Ascending aorta (tissue), 2 donors: ENCODE measurements at regions not wholly inside any gene's neighbourhood (a gene's known extent, or its start where the extent isn't known, plus 50 kb on each side); places are given as distances from the start of the nearest gene placed in this dataset.

Experiments used
- DNase-seq, 2 donors: peaks; one replicate each; pipeline ENCODE4 v3.0.0-alpha.2; 2019; ENCODE audit warnings: low spot score in 2 of 2
- H3K27ac ChIP-seq, 2 donors: fragments of 200-600 bp; sonication (generic); one replicate each; pipeline ENCODE4 v1.5.1; 2016 to 2017; ENCODE audit warnings: mild to moderate bottlenecking in 1 of 2
- H3K27me3 ChIP-seq: fragments of 200-600 bp; sonication (generic); one replicate; pipeline ENCODE4 v1.5.1; 2017
- H3K36me3 ChIP-seq, 2 donors: fragments of 200-600 bp; sonication (generic); one replicate each; pipeline ENCODE4 v1.5.1; 2016
- H3K4me1 ChIP-seq, 2 donors: fragments of 200-600 bp; sonication (generic); one replicate each; pipeline ENCODE4 v1.5.1; 2016 to 2017; ENCODE audit warnings: mild to moderate bottlenecking in 1 of 2
- H3K4me3 ChIP-seq, 2 donors: fragments of 200-600 bp; sonication (generic); one replicate each; pipeline ENCODE4 v1.5.1; 2016 to 2017; ENCODE audit warnings: mild to moderate bottlenecking in 1 of 2
- H3K9me3 ChIP-seq, 2 donors: fragments of 200-600 bp; sonication (generic); one replicate each; pipeline ENCODE4 v1.5.1; 2016
- intact Hi-C: fragments of 100-400 bp; cut with DNase I; formaldehyde crosslinking; loops from one replicate; pipeline ENCODE4 v1.15.1; 2023
- TF ChIP-seq, protein P1 (sequence below), 3 experiments: fragments of 200-600 bp in 2 of 3; fragments of 450-650 bp in 1 of 3; sonication (generic) in 2 of 3; IDR thresholded peaks; one replicate each; pipeline ENCODE4 v1.5.1; 2016 to 2019; ENCODE audit warnings: antibody characterized with exemption in 3 of 3, mild to moderate bottlenecking in 1 of 3, moderate library complexity in 1 of 3

- Histone ChIP-seq H3K9me3 (no peaks in the 10 kb centered on the region), H3K27me3 (no peaks in the 10 kb centered on the region), H3K36me3 (no peaks in the 10 kb centered on the region), H3K4me1 (no peaks in the 10 kb centered on the region), H3K4me3 (no peak overlapping the region), H3K27ac (no peak overlapping the region)
- no peak for DNase-seq
- intact Hi-C loops: loop anchor here (5.0 kb wide), 1 partner anchor 396 kb away; no protein-coding TSS in a partner anchor
- TF ChIP-seq, protein P1, sequence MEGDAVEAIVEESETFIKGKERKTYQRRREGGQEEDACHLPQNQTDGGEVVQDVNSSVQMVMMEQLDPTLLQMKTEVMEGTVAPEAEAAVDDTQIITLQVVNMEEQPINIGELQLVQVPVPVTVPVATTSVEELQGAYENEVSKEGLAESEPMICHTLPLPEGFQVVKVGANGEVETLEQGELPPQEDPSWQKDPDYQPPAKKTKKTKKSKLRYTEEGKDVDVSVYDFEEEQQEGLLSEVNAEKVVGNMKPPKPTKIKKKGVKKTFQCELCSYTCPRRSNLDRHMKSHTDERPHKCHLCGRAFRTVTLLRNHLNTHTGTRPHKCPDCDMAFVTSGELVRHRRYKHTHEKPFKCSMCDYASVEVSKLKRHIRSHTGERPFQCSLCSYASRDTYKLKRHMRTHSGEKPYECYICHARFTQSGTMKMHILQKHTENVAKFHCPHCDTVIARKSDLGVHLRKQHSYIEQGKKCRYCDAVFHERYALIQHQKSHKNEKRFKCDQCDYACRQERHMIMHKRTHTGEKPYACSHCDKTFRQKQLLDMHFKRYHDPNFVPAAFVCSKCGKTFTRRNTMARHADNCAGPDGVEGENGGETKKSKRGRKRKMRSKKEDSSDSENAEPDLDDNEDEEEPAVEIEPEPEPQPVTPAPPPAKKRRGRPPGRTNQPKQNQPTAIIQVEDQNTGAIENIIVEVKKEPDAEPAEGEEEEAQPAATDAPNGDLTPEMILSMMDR (IDR thresholded peaks at IDR 0.05): no peak
Measured at GRCh38 chr13:111462944-111463343, 142.5 kb downstream of the TEX29 start.

- TF ChIP-seq, protein P1 (IDR thresholded peaks at IDR 0.05): no peak
- Histone ChIP-seq H3K4me1 (no peaks in the 10 kb centered on the region), H3K4me3 (no peak overlapping the region), H3K36me3 (no peaks in the 10 kb centered on the region), H3K27me3 (no peaks in the 10 kb centered on the region), H3K27ac (no peak overlapping the region), H3K9me3 (no peaks in the 10 kb centered on the region)
- no peak for DNase-seq
- intact Hi-C loops: no loop called here
Measured at GRCh38 chr13:111467111-111467890, 146.9 kb downstream of the TEX29 start.

GRCh38 chr13:111468037-111468959 lies 147.9 kb downstream of the TEX29 start:
- H3K9me3 ChIP-seq: no peaks in the 10 kb centered on the region
- DNase-seq: no peak
- intact Hi-C loops: no loop called here
- TF ChIP-seq, protein P1 (IDR thresholded peaks at IDR 0.05): no peak
- no peak overlapping the region for H3K27ac ChIP-seq
- no peaks in the 10 kb centered on the region for H3K27me3 ChIP-seq
- H3K4me3 ChIP-seq: no peak overlapping the region
- H3K36me3 ChIP-seq: no peaks in the 10 kb centered on the region
- H3K4me1 ChIP-seq: no peaks in the 10 kb centered on the region

GRCh38 chr13:111469450-111469849 lies 149.0 kb downstream of the TEX29 start:
- Histone ChIP-seq H3K4me1 (no peaks in the 10 kb centered on the region), H3K36me3 (no peaks in the 10 kb centered on the region), H3K27ac (no peak overlapping the region), H3K4me3 (no peak overlapping the region), H3K27me3 (no peaks in the 10 kb centered on the region), H3K9me3 (no peaks in the 10 kb centered on the region)
- TF ChIP-seq, protein P1 (IDR thresholded peaks at IDR 0.05): no peak
- intact Hi-C loops: no loop called here
- no peak for DNase-seq

DNA sequence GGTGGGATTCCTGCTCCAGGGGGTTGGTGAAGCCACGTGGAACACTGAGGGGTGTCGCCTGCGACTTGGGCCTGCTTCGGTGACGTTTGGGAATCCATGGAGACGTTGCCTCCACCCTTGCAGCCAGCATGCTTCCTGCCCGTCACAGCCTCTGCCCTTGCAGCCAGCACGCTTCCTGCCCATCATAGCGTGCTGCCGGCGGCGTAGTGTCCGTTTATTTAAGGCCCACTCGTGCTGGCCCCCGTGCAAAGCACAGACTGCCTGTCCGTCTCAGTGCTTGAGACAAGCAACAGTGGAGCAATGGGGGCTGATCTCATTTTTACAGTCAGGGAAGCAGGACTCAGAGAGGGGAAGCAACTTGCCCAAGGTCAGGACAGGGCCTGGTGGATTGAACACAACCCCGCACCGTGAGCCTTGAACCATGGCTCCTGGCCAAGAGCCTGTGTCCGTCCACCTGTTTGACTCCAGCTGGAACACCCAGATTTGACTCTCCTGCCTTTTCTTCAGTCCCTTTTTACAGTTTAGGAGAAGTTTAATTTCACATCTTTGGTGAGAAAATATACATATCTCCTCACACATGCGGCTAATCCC lies 149.6 kb downstream of the TEX29 start:
- Histone ChIP-seq H3K27me3 (no peaks in the 10 kb centered on the region), H3K4me3 (no peak overlapping the region), H3K4me1 (no peaks in the 10 kb centered on the region), H3K27ac (no peak overlapping the region), H3K9me3 (no peaks in the 10 kb centered on the region), H3K36me3 (no peaks in the 10 kb centered on the region)
- intact Hi-C loops: loop anchor here (5.0 to 10.0 kb wide), 2 partner anchors 975 to 1137 kb away; no protein-coding TSS in a partner anchor
- no peak for DNase-seq
- TF ChIP-seq, protein P1 (IDR thresholded peaks at IDR 0.05): no peak
